GM13977 (cell line): ENCODE measurements at regions not wholly inside any gene's neighbourhood (a gene's known extent, or its start where the extent isn't known, plus 50 kb on each side); places are given as distances from the start of the nearest gene placed in this dataset.

Source experiments
- DNase-seq: peaks from one replicate; pipeline ENCODE4 v3.0.0; 2012; ENCODE audit warnings: low spot score
- CTCF ChIP-seq: IDR thresholded peaks from 2 replicates; pipeline ENCODE4 v1.5.1; 2012; ENCODE audit warnings: mild to moderate bottlenecking, control low read depth; ENCODE audit not compliant: insufficient read depth; ENCODE audit errors: extremely low read depth, missing control alignments
- in situ Hi-C: fragments of 300-500 bp; cut with MboI; formaldehyde crosslinking; loops from one replicate; pipeline ENCODE4 v1.12.0; 2022; ENCODE audit warnings: low sequenced_read_pairs, low pct_unique_long_range_greater_than_20kb, mixed read lengths, inconsistent platforms; ENCODE audit not compliant: unreplicated experiment

GRCh38 chr10:57917019-57917418 lies 350.7 kb downstream of the IPMK start:
- in situ Hi-C loops, result no loop called here
- TF ChIP-seq CTCF, result no peak
- DNase-seq, result no peak

GRCh38 chr10:57905861-57906260 lies 361.8 kb downstream of the IPMK start:
- DNase-seq, result no peak
- in situ Hi-C loops, result no loop called here
- no peak for TF ChIP-seq CTCF

- in situ Hi-C loops, result no loop called here
- no peak for DNase-seq
- no peak for TF ChIP-seq CTCF
Measured at GRCh38 chr10:57905010-57905409, 362.7 kb downstream of the IPMK start.

- in situ Hi-C loops, result no loop called here
- DNase-seq, result no peak
- TF ChIP-seq CTCF, result no peak
Measured at GRCh38 chr10:57898231-57898630, 369.5 kb downstream of the IPMK start.

GRCh38 chr10:57897611-57898010 lies 370.1 kb downstream of the IPMK start:
- in situ Hi-C loops, result no loop called here
- TF ChIP-seq CTCF, result no peak
- DNase-seq, result no peak

- TF ChIP-seq CTCF, result no peak
- no peak for DNase-seq
- in situ Hi-C loops, result no loop called here
Measured at GRCh38 chr10:57894361-57894760, 373.3 kb downstream of the IPMK start.
